GM12878 (cell line): ENCODE measurements at regions not wholly inside any gene's neighbourhood (a gene's known extent, or its start where the extent isn't known, plus 50 kb on each side); places are given as distances from the start of the nearest gene placed in this dataset.

Experiments used
- CHD1 ChIP-seq: IDR thresholded peaks from 2 replicates; pipeline ENCODE4 v1.6.1; 2012; ENCODE audit warnings: low read depth, low read length, improper control_type of control experiment
- GABPA ChIP-seq: IDR thresholded peaks from 2 replicates; pipeline ENCODE4 v1.6.1; 2014; ENCODE audit warnings: antibody characterized with exemption, low read depth, mild to moderate bottlenecking, inconsistent platforms

DNA sequence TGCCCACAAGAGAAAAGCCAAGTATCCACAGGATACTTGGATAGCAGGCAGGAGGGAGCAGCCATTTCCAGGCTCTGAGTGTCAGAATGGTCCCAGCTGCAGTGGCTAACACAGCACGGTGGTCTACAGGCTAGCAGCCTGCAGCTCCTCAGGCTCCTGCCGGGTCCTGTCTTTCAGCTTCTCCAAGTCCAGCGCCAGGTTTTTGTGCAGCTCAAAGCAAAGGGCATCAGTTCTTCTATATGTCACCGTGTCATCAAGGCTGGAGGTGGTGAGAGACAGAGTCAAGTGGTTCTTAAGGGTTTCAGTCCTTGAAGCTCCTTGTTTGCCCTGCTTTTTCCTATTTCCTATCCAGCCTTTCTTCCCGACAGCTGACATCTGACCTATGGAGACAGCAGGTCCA is 188.6 kb downstream of the NUFIP1 start:
- TF ChIP-seq CHD1: no peak
- TF ChIP-seq GABPA: no peak
